ENCODE measurements at regions not wholly inside any gene's neighbourhood (a gene's known extent, or its start where the extent isn't known, plus 50 kb on each side); places are given as distances from the start of the nearest gene placed in this dataset.

GRCh38 chr4:38548256-38548655 lies 115.7 kb upstream of the KLF3 start:
- TF ChIP-seq GATA2 (IDR thresholded peaks at IDR 0.05; ENCODE audit: low read depth, low read length) (no peak), GATA3 (IDR thresholded peaks at IDR 0.05; ENCODE audit: low read depth, low read length) (no peak)

GRCh38 chr4:38559374-38559773 lies 104.6 kb upstream of the KLF3 start:
- TF ChIP-seq GATA3 (IDR thresholded peaks at IDR 0.05; ENCODE audit: low read depth, low read length) (no peak), GATA2 (IDR thresholded peaks at IDR 0.05; ENCODE audit: low read depth, low read length) (no peak)

- TF ChIP-seq GATA2 (IDR thresholded peaks at IDR 0.05; ENCODE audit: low read depth, low read length) (no peak), GATA3 (IDR thresholded peaks at IDR 0.05; ENCODE audit: low read depth, low read length) (no peak)
Measured at GRCh38 chr4:38560340-38560739, 103.7 kb upstream of the KLF3 start.

GRCh38 chr4:38560768-38561558 lies 103.0 kb upstream of the KLF3 start:
- no peak for TF ChIP-seq GATA3 (IDR thresholded peaks at IDR 0.05; ENCODE audit: low read depth, low read length)
- TF ChIP-seq GATA2 (IDR thresholded peaks at IDR 0.05; ENCODE audit: low read depth, low read length): no peak

GRCh38 chr4:38562751-38563198 lies 101.2 kb upstream of the KLF3 start:
- TF ChIP-seq GATA3 (IDR thresholded peaks at IDR 0.05; ENCODE audit: low read depth, low read length): no peak
- no peak for TF ChIP-seq GATA2 (IDR thresholded peaks at IDR 0.05; ENCODE audit: low read depth, low read length)

GRCh38 chr4:38563707-38564495 lies 100.1 kb upstream of the KLF3 start:
- no peak for TF ChIP-seq GATA2 (IDR thresholded peaks at IDR 0.05; ENCODE audit: low read depth, low read length)
- TF ChIP-seq GATA3 (IDR thresholded peaks at IDR 0.05; ENCODE audit: low read depth, low read length): no peak

GRCh38 chr4:38565271-38566199 lies 98.5 kb upstream of the KLF3 start:
- no peak for TF ChIP-seq GATA3 (IDR thresholded peaks at IDR 0.05; ENCODE audit: low read depth, low read length)
- TF ChIP-seq GATA2 (IDR thresholded peaks at IDR 0.05; ENCODE audit: low read depth, low read length): no peak

GRCh38 chr4:38566806-38567398 lies 97.1 kb upstream of the KLF3 start:
- TF ChIP-seq GATA2 (IDR thresholded peaks at IDR 0.05; ENCODE audit: low read depth, low read length): no peak
- no peak for TF ChIP-seq GATA3 (IDR thresholded peaks at IDR 0.05; ENCODE audit: low read depth, low read length)

- no peak for TF ChIP-seq GATA2 (IDR thresholded peaks at IDR 0.05; ENCODE audit: low read depth, low read length)
- no peak for TF ChIP-seq GATA3 (IDR thresholded peaks at IDR 0.05; ENCODE audit: low read depth, low read length)
Measured at GRCh38 chr4:38567457-38567856, 96.5 kb upstream of the KLF3 start.

GRCh38 chr4:38568768-38569167 lies 95.2 kb upstream of the KLF3 start:
- TF ChIP-seq GATA2 (IDR thresholded peaks at IDR 0.05; ENCODE audit: low read depth, low read length) (no peak), GATA3 (IDR thresholded peaks at IDR 0.05; ENCODE audit: low read depth, low read length) (no peak)

- TF ChIP-seq GATA3 (IDR thresholded peaks at IDR 0.05; ENCODE audit: low read depth, low read length): no peak
- no peak for TF ChIP-seq GATA2 (IDR thresholded peaks at IDR 0.05; ENCODE audit: low read depth, low read length)
Measured at GRCh38 chr4:38570647-38571276, 93.2 kb upstream of the KLF3 start.

GRCh38 chr4:38572793-38573192 lies 91.2 kb upstream of the KLF3 start:
- TF ChIP-seq GATA3 (IDR thresholded peaks at IDR 0.05; ENCODE audit: low read depth, low read length): no peak
- TF ChIP-seq GATA2 (IDR thresholded peaks at IDR 0.05; ENCODE audit: low read depth, low read length): no peak

Data from SH-SY5Y (cell line).